Kidney capillary endothelial cell (primary cell): ENCODE measurements at regions not wholly inside any gene's neighbourhood (a gene's known extent, or its start where the extent isn't known, plus 50 kb on each side); places are given as distances from the start of the nearest gene placed in this dataset.
A peak's percentile ranks its signal among the peaks of the same experiment; 100 is the strongest.
"Not testable (repeated sequence)": the region's sequence is repeated elsewhere in the genome, so short reads cannot be mapped to it uniquely, and the experiment has no call there.

ENCODE experiments used
- DNase-seq: peaks from one replicate; pipeline ENCODE4 v3.0.0-alpha.2; 2018; ENCODE audit warnings: low spot score

DNA sequence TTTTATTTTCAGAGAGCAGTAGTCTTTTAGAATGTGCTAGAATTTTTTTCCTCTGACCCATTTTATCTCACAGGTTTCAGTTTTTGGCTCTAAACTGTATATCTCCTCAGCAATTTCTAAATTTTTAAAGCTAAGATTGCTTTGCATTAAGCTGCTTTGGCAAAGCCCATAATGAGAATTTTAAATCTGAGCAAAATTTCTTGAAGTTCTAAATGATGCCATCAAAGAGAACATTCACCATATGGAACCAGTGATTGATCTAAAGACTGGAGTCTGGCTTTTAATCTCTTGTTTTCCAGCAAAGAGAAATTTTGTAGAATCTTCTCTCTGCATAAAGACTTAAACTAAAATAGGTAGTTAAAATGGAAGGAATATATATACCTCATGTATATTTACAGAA lies 313.6 kb downstream of the TBC1D32 start:
- no peak for DNase-seq

DNA sequence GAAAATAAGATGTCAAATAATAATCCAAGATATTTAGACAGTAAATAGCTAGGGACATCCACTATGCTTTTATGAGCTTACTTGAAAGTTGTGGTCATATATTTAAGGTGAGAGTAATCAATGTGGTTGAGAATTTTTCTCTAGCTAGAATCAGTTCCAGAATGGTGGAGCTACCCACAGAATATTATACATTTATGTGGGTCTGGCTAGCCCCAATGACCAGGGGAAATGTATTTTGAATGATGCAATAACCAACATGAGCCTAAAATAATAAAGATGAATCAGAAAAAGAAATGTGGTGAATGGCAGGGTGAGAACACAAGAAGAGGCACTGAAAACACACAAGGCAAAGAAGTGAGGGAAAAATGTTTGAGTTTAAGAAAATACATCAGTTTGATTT lies 325.7 kb downstream of the TBC1D32 start:
- no peak for DNase-seq

DNA sequence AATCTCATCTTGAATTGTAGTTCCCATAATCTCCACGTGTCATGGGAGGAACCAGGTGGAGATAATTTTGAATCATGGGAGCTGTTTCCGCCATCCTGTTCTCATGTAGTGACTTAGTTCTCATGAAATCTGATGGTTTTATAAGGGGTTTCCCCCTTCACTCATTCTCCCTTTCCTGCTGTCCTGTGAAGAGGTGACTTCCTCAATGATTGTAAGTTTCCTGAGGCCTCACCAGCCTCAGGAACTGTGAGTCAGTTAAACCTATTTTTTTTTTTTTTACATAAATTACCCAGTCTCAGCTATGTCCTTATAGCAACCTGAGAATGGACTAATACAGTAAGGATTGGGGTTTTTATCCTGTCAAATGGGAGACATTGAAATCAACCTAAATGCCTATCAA lies 328.3 kb downstream of the TBC1D32 start:
- DNase-seq, result no peak

DNA sequence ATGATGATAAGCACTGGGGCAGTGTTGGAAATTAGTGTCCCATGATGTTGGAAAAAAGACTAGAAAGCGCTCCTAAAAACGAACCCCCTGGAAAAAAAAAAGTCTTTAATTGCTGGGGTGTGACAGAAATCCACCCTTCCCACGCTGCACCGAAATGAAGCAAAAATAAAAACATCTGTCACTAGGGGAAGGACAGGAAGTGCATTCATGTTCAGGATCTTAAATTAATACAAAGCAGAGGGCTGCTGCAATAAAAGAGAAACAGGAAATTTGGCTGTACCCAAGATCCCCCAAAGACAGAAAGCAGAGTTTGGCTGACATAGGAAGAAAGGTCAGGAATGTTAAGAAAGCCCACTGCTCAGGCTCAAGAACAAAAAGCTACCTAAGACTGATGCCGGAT lies 333.9 kb downstream of the TBC1D32 start:
- DNase-seq, result no peak

DNA sequence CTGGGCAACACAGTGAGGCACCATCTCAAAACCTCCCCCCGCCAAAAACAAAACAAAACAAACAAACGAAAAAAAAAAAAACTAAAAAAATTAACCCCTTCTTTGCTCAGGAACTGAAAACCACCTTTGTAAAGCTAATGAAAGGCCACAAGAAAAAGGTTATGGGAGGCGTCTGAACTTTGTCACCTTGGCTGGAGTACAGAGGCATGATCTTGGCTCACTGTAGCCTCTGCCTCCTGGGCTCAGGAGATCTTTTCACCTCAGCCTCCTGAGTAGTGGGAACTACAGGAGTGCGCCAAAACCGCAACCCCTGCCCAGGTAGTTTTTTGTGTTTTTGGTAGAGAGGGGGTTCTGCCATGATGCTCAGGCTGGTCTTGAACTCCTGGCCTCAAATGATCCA lies 337.9 kb downstream of the TBC1D32 start:
- DNase-seq, result no peak

DNA sequence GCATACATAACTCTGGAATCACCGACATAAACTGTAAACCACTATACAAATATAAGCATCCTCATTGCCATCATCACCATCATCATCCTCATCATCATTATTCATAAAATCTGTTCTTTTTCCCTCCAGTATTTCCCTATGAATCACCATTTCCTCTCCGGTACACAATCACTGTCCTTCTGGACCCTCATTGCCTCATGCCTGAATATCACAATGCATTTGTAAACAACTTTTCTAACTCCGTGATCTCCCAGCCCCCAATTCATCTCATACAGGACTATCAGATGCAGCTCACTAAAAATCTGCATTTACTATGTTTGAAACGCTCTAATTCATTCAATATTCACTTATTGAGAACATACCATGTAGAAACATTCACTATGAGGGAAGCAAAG lies 339.7 kb downstream of the TBC1D32 start:
- peak; percentile 10 for DNase-seq

DNA sequence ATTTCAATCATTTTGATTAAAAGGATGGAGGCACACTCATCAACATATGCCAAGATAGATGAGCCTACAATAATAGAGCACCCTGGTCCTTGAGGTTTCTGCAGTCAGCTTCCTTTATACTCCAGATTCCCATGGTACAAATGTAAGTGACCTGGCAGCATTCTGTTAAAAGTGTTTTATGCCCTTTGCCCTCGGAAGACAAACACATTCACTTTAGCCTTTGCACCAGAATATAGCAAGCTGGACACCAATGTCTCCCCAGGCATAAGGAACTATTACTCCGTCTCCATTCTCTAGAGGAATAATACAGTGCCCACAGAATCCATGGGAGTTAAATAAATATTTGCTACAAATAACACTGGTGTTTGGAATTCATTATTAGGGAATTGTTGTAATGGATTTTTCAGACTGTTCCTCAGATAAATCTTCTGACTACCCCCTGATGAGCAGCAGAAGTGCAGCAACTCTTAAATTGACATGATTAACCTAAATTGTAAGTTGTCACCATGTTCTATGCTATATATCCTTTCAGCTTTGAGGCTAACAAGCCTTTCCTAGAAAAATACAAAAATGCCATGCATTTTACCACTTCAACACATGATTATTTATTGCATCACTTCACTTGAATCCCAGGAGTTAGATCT lies 340.2 kb downstream of the TBC1D32 start:
- no peak for DNase-seq

DNA sequence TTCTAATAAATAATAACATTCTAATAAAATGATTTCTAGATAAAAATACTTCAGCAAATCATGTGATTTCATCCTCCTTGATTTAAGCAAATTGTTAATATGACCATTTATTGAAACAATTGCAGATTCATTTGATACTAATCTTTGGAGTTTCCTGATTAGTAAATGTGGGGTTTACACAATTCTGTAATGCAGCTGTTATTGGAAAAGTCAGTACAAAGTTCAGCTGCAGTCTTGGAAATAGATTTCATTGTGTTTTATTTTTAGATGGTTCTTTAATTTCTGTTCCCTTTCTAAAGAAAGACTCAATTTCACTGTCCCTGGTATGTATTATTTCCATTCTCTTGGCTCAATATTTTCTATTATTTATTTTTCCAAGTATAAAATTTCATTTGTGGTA lies 342.0 kb downstream of the TBC1D32 start:
- DNase-seq, result no peak

DNA sequence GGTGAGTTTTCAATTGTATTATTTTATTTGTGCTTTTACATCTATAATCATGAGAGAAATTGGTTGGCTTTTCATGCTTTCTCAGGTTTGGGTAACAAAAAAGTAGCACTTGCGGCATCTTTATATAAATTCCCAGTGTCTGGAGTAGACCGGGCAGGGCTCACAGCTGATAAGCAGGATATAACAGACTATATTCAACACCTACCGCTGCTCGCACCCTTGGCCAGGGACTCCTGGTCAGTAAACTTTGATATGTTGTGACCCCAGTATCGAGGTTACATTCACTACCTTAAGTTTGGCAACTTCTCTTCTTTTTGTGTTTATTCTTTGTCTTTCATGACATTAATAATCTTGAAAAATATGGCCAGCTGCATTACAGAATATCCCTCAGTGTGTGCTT lies 343.4 kb downstream of the TBC1D32 start:
- no peak for DNase-seq

DNA sequence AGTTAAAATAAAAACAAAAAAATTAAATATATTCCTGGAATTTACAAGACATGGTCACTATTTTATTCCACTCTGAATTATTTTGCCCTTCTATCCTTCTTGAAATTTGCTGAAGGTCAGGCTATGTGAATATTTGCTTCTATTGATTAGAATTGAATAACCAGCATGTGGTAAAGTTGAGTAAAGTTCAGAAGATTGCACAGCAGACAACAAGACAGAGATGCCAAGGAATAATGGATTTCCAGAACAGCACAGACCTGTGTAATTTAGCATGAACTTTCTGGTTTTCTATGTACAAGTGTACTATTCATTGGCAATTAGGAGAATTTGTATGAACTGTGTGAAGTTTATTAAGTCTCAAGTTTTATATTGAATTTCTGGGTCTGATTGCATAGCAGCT lies 352.4 kb downstream of the TBC1D32 start:
- no peak for DNase-seq

DNA sequence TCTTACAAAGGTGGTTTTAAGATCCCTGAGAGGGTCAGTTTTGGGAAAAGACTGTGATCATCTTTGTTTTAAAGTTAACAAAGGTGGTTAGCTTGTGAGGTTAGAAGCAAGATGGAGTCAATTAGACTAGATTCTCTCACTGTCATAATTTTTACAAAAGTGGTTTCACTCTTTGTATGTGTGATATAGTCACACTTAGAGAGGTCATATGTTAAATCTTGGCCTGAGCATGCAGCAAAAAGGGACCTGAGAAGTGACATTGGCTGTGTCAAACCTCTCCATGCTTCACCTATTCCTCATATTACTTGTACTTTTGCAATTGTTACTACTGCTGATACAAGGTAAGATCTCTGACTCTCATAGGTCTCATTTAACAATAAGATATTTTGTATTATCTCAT lies 368.0 kb downstream of the TBC1D32 start:
- no peak for DNase-seq

DNA sequence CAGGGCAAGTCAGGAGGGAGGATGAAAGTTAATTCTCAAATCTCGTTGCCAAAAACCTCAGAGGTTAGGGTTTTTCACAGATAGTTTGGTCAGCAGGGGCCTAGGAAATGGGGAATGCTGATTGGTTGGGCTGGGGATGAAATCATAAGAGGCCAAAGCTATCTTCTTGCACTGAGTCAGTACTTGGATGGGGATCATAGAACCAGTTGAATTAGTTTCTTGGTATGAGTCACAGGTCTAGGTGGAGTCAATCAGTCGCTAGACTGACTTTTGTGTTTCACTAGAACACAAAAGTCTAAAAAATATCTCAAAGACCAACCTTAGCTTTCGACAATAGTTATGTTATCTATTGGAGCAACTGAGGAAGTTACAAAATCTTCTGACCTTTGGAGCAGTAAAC lies 368.5 kb downstream of the TBC1D32 start:
- DNase-seq, result no peak

DNA sequence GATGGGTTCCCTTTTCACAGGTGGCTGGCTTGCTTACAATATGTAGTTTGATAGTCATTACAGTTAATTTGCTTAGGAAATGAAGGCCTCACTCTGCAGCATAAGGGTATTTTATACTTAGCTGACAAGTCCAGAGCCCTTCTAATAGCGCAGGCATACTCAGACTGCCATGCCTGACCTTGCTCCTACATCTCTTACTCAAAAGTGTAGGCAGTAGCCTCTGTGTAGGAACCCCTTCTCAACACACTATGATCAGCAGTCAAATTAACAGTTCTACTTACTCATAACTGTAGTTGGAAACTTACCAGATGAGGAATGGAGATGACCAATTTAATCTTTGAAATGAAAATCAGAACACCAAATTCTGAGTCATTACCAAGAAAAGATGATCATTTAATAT lies 373.5 kb downstream of the TBC1D32 start:
- DNase-seq, result no peak

DNA sequence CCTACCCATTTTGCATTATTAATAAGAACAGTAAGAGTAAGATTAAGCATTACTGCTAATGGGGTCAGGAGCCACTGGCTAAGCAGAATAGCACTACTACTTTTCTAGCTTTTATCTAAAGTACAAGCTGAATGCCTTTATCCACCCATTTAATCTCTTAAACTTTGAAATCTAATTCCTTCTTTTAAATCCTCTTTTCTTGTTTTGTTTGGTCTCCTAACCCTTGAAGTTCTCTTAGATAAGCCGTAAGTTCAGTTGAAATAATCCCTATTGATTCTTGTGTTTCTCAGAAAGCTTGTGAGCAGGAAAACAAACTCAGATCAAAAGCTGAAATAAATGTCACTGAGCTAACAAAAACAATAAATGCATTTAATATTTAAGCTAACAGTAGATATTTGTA lies 380.2 kb downstream of the TBC1D32 start:
- DNase-seq, result no peak

DNA sequence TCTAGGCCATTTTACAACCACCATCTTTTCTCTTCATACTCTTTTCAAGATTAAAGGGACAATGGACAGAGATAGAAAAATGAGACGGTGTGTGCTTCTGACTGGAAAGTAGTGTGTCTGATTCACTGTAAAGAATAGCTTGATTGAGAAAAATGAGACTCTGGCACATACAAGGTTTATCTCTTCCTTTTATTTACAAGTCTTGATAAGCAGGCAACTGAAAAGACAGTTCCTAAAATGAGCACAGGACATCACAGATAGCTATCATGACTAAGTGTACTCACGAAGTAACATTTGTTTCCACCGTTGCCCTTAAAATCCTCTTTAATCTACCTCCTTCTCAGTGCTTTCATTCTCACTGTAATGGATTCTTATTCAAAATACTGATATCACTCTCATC lies 383.0 kb downstream of the TBC1D32 start:
- no peak for DNase-seq

DNA sequence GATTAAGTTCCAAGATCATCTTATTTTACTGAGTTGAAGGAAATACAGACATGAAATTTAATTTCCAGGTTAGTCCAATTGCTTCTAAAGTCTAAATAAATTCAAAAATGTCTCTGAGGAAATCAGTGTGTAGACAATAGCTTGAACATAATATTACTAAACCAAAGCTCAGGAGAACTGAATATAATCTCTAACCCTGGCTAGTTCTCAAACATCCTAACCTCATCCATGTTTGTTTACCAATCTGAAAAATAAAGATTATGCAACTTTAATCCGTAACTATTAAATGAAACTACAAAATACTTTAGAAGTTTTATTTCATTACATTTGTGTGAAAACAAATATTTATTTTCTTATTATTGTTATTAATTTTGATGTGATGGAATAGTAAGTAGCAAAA lies 387.2 kb downstream of the TBC1D32 start:
- no peak for DNase-seq

DNA sequence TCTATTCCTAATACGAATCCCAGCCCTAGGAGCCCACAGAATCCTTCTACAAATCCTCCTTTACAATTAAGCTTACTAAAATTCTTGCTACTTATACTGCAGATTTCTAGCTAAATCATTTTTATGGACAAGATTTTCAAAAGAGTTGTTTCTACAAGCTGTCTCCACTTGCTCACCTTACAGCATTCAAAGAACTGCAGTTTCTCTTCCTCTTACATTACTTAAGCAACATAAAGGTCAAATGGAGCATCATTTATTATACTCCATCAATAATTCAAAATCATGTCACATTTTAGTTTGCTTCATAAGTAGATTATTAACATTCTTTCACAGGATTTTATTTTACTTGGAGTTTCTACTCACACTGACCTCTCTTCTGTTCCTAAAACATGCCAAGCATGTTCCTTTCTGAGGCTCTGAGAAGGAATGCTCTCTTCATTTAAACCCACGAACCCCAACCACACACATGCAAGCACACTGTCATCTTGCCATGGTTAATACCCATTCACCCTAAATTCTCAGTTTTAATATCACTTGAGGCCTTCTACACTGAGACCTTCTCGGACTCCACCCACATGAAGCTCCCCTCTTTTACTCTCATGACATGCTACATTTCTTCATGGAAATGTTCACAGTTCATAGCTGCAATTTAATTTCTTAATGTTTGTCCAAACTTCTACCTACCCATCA lies 388.2 kb downstream of the TBC1D32 start:
- no peak for DNase-seq

DNA sequence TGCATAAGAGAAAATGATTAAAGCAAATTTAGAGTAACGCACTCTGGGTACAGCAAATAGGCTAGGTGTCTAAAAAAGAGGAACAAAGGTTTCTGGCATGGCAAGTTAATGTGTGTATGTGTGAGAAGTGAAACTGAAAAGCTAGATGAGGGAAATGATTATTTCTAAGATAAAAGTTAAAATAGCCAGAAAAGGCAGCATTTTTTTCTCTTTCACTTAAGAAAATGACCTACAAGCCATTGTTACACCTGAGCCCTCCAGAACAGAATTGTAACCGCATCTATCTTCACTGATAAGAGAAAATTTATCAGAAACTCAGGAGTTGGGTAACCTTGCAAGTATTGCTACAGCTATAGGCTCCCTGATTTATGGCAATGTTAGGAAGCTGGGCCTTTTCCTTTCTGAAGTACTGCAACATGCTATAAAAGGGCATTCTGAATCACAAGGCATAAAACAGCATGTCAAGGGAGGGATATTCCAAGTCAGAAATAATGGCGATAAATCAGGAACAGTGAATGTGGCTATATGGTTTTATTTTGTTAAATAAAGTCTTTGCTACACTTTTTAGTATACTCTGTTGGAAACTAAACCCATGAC lies 395.3 kb downstream of the TBC1D32 start:
- no peak for DNase-seq

DNA sequence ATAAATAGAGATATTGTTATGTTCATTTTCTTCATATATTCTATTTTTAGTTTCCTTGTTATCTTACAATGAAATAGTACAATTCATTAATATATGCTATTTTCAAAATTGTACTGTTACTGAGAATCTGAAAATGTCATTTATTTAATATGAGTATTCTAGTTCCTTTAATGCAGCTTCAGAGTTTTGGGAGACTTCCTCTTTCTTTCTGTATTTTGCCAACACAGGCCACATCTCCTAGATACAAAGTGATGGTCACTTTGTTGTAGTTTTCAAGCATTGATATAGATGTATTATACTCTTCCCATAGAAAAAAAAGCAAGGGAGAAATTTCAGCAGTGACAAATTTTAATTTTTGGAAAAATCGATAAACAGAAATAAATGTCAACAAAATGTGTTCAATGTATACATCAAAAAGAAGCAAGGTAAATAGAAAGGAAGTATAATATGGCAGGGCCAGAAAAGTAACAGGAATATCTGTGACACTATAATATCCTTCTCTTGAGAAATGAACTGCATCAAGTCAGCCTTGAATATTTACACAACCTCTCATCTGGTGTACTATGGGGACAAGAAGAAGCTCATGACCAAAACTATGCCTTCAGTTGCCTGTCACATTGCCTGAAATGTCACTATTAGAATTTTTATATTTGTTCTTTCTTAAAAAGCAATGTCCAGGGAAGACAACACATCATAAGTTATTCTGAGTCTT lies 396.0 kb downstream of the TBC1D32 start:
- DNase-seq, result no peak

DNA sequence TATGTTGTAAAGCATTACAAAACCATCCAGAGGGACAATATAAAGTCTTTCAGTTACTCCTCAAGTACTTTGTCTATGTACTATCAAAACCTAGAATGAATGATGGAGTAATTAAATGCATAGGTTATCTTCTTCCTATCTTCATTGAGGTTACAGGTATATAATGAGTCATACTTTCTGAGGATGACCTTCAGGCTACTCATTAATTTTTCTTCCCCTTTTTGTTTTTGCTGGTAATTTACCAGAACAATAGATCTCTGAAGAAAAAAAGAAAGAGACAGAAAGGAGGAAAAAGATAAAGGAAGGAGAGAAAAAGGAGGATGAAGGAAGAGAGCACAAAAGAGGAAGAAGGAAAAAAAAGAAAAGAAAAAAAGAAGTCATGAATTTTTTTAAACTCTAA lies 398.4 kb downstream of the TBC1D32 start:
- DNase-seq, result no peak

DNA sequence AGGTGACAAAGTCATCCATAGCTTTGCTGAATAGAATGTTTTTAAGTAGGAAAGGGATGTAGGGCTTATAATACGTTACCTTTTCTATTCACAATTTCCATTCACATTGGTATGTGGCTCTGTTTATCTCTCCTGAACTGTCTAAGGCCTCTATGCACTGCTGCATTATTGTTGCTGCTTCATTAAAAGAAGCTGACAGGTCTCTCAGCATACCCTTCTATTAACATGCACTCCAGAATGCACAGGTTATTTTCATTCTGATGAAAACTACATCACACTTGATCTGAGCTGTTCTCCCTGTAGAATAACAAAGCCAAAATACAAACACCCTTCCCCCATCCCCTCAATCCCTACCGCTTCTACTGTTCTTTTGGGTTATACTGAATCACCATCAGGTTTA lies 399.3 kb downstream of the TBC1D32 start:
- DNase-seq, result no peak

DNA sequence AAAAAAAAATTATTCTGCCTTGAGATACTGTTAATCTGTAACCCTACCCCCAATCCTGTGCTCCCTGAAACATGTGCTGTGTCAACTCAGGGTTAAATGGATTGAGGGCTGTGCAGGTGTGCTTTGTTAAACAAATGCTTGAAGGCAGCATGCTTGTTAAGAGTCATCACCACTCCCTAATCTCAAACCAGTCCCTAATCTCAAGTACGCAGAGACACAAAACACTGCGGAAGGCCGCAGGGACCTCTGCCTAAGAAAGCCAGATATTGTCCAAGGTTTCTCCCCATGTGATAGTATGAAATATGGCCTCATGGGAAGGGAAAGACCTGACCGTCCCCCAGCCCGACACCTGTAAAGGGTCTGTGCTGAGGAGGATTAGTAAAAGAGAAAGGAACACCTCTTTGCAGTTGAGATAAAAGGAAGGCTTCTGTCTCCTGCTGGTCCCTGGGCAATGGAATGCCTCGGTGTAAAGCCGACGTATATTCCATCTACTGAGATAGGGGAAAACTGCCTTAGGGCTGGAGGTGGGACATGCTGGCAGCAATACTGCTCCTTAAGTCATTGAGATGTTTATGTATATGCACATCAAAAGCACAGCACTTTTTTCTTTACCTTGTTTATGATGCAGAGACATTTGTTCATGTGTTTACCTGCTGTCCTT lies 402.6 kb downstream of the TBC1D32 start:
- not testable (repeated sequence) for DNase-seq

DNA sequence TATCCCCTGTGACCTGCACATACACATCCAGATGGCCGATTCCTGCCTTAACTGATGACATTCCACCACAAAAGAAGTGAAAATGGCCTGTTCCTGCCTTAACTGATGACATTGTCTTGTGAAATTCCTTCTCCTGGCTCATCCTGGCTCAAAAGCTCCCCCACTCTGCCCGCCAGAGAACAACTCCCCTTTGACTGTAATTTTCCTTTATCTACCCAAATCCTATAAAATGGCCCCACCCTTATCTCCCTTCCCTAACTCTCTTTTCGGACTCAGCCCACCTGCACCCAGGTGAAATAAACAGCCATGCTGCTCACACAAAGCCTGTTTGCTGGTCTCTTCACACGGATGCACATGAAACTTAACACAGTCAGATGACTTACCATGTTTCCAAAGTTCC lies 403.8 kb downstream of the TBC1D32 start:
- DNase-seq, result not testable (repeated sequence)
